ENCODE measurements at regions not wholly inside any gene's neighbourhood (a gene's known extent, or its start where the extent isn't known, plus 50 kb on each side); places are given as distances from the start of the nearest gene placed in this dataset.

DNA sequence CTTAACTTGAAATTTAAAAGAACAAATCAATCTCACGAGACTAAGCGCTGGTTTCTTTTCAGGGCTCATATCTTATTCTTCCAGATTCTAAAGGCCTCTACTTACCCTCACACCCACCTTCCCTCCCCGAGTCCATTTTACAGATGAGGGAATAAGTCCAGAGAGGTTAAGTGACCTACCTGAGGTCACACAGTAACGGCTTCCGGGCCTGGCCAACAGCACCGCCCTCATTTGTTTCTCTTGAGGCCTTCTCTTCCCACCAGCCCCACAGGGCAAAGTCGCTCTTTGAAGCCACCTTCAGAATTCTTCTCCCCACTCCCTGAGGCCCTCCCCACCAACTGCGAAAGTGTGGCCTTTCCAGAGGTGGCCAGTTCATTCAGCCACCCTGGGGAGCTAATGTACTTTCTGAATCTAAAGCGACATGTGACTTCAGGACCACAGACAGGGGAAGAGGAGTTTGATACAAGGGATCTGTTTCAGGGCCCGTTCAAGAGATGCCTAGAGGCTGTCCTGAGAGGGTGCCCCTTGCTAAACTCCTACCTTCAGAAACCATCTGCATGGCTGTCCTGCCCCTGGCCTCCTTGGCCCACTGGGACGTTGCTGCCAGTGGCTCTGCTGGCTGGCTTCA is 275.3 kb downstream of the HAUS1 start:
- TF ChIP-seq CTCF (conservative IDR thresholded peaks at IDR 0.05; ENCODE audit: low read depth, low read length) (no peak), EZH2 (IDR thresholded peaks at IDR 0.05; ENCODE audit: borderline replicate concordance, low read depth, low read length, poor library complexity, severe bottlenecking) (no peak)
- intact Hi-C loops (cut with micrococcal nuclease; ENCODE audit: unreplicated experiment): no loop called here
- no TSS peak for BruUV-seq (replicated peaks)

DNA sequence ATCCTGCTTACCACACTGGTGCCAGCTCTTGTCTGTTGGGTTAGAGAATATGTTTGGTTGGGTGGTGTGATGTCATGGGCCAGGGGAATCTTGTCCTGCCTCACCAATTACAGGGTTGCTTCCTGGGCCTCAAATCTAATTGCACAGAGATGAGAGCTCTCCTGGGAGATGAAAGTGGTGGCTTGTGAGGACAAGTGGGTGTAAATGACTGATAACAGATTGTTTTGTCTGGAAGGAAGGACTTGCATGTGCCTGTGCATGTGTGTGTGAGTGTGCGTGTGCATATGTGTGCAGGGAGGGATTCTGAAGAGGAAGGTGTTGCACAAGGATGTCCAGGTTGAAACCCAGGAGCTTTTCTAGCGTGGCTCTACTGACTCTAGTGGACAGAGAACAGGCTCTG is 271.9 kb downstream of the LOXHD1 start:
- H3K36me3 ChIP-seq (ENCODE audit: insufficient read depth, low read length, poor library complexity, severe bottlenecking): no peaks in the 10 kb centered on the region
- H3K4me1 ChIP-seq (ENCODE audit: insufficient read depth, low read length, poor library complexity, severe bottlenecking): no peaks in the 10 kb centered on the region
- H3K4me3 ChIP-seq (ENCODE audit: low read depth, low read length, poor library complexity, severe bottlenecking): no peak overlapping the region
- ChIA-PET POLR2A (ENCODE audit: low non-redundant PET) (no interaction called here), CTCF (no interaction called here)
- H3K27ac ChIP-seq (ENCODE audit: low read depth, low read length, poor library complexity, severe bottlenecking): no peak overlapping the region
- no TSS peak for BruUV-seq (replicated peaks)
- H3K9me3 ChIP-seq (ENCODE audit: low read depth, low read length, poor library complexity, severe bottlenecking): no peaks in the 10 kb centered on the region
- intact Hi-C loops (cut with micrococcal nuclease; ENCODE audit: unreplicated experiment): no loop called here
- no peaks in the 10 kb centered on the region for H3K27me3 ChIP-seq (replicated peaks; ENCODE audit: insufficient read depth, low read depth, low read length, poor library complexity)
- no peak for DNase-seq (ENCODE audit: low spot score)
- TF ChIP-seq EZH2 (IDR thresholded peaks at IDR 0.05; ENCODE audit: borderline replicate concordance, low read depth, low read length, poor library complexity, severe bottlenecking) (no peak), CTCF (conservative IDR thresholded peaks at IDR 0.05; ENCODE audit: low read depth, low read length) (no peak)

More for the DNA sequence above, 275.3 kb downstream of the HAUS1 start:
- Histone ChIP-seq H3K9me3 (ENCODE audit: low read depth, low read length, poor library complexity, severe bottlenecking) (no peaks in the 10 kb centered on the region), H3K36me3 (ENCODE audit: insufficient read depth, low read length, poor library complexity, severe bottlenecking) (no peaks in the 10 kb centered on the region), H3K4me1 (ENCODE audit: insufficient read depth, low read length, poor library complexity, severe bottlenecking) (no peaks in the 10 kb centered on the region), H3K27ac (ENCODE audit: low read depth, low read length, poor library complexity, severe bottlenecking) (no peak overlapping the region), H3K27me3 (replicated peaks; ENCODE audit: insufficient read depth, low read depth, low read length, poor library complexity) (no peaks in the 10 kb centered on the region), H3K4me3 (ENCODE audit: low read depth, low read length, poor library complexity, severe bottlenecking) (no peak overlapping the region)
- no peak for DNase-seq (ENCODE audit: low spot score)
- ChIA-PET POLR2A (ENCODE audit: low non-redundant PET) (no interaction called here), CTCF (interaction anchor here (0.7 kb wide), 1 partner anchor 271 kb away, joined by 3 read pairs; no protein-coding TSS in a partner anchor)

DNA sequence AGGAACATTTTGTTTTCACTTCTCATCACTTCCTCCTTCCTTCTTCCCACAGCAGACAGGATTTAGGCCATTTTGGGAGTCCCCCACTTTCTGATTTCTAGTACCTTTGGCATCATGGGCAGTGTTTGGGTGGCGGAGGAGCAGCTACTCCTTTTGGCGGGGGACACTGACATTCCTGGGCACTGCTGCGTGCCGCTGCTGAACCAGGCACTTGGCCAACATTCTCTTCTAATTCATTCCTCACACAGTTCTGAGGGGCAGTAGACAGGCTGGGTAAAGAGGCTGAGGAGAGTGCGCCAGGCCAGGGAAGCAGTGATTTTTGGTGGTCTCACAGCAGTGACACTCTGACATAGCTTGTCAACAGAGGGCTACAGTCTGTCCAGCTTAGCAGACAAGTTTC is 270.2 kb downstream of the LOXHD1 start:
- intact Hi-C loops (cut with micrococcal nuclease; ENCODE audit: unreplicated experiment): no loop called here
- BruUV-seq (replicated peaks): no TSS peak
- Histone ChIP-seq H3K27ac (ENCODE audit: low read depth, low read length, poor library complexity, severe bottlenecking) (no peak overlapping the region), H3K27me3 (replicated peaks; ENCODE audit: insufficient read depth, low read depth, low read length, poor library complexity) (no peaks in the 10 kb centered on the region), H3K4me3 (ENCODE audit: low read depth, low read length, poor library complexity, severe bottlenecking) (no peak overlapping the region), H3K4me1 (ENCODE audit: insufficient read depth, low read length, poor library complexity, severe bottlenecking) (no peaks in the 10 kb centered on the region), H3K9me3 (ENCODE audit: low read depth, low read length, poor library complexity, severe bottlenecking) (no peaks in the 10 kb centered on the region), H3K36me3 (ENCODE audit: insufficient read depth, low read length, poor library complexity, severe bottlenecking) (no peaks in the 10 kb centered on the region)
- no peak for TF ChIP-seq CTCF (conservative IDR thresholded peaks at IDR 0.05; ENCODE audit: low read depth, low read length)
- no peak for TF ChIP-seq EZH2 (IDR thresholded peaks at IDR 0.05; ENCODE audit: borderline replicate concordance, low read depth, low read length, poor library complexity, severe bottlenecking)
- ChIA-PET CTCF (no interaction called here), POLR2A (ENCODE audit: low non-redundant PET) (no interaction called here)
- no peak for DNase-seq (ENCODE audit: low spot score)

Data from A673 (cell line).